ENCODE measurements at regions not wholly inside any gene's neighbourhood (a gene's known extent, or its start where the extent isn't known, plus 50 kb on each side); places are given as distances from the start of the nearest gene placed in this dataset.

DNA sequence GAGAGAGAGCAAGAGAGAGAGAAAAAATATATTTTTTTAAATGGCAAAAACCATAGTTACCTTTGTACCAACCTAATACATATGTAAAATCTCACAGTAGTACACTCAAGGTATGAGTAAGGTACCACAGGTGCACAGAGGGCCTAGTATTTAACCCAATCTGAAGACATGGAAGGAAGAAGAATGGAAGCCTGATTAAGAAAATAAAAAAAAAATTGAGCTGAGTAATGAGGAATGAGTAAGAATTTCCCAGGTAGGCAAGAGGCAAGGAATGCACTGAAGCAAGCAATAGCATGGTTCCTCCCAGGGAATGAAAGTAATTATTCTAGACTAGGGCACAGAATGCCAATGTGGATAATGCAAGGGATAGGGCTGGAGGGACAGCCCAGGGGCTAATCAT is 294.2 kb downstream of the FIGN start:
- Histone ChIP-seq H3K4me1 (ENCODE audit: insufficient read depth, low read length) (no peaks in the 10 kb centered on the region), H3K27me3 (ENCODE audit: insufficient read depth, low read length) (no peaks in the 10 kb centered on the region), H2AFZ (ENCODE audit: low read depth, low read length) (no peak overlapping the region), H3K36me3 (ENCODE audit: insufficient read depth, low read length) (no peaks in the 10 kb centered on the region), H3K4me3 (ENCODE audit: low read length) (no peak overlapping the region), H3K9me3 (ENCODE audit: low read length) (no peaks in the 10 kb centered on the region)

DNA sequence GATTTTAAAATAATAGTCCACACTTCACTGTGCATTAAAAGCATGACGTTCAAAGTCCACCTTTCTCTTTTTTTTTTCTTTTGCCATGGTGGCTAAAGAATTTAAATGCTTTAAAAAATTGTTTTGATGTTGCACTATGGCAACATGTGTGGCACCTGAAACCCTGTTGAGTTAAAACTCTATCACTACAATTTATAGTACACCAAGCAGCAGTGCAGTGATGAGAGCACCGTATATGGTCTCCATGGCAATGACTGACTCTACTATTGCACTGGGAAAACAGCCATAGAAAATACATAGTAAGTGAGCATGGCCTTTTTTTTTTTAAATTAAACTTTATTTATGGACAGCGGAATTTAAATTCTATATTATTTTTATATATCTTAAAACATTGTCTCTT is 298.8 kb downstream of the FIGN start:
- H3K9me3 ChIP-seq (ENCODE audit: low read length): no peaks in the 10 kb centered on the region
- H3K27me3 ChIP-seq (ENCODE audit: insufficient read depth, low read length): no peaks in the 10 kb centered on the region
- H3K4me1 ChIP-seq (ENCODE audit: insufficient read depth, low read length): no peaks in the 10 kb centered on the region
- no peak overlapping the region for H2AFZ ChIP-seq (ENCODE audit: low read depth, low read length)
- H3K36me3 ChIP-seq (ENCODE audit: insufficient read depth, low read length): no peaks in the 10 kb centered on the region
- H3K4me3 ChIP-seq (ENCODE audit: low read length): no peak overlapping the region

DNA sequence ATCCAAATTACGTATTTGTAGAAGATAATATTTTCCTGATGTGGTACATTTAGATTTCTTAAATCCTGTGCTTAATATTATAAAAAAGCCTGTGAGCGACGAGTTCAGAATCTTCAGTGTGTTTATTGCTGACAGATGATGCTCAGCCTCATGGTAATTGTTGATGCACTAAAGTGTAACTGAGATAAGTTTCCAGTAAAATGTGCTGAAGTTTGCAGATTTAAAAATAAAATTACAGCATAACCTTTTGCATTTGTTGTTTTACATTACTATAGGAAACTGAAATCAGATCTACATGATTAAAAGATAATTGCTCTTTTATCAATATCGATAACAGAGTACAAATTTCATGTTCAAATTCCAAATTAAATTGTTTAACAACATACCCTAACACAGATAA is 307.6 kb downstream of the FIGN start:
- no peak overlapping the region for H3K4me3 ChIP-seq (ENCODE audit: low read length)
- no peaks in the 10 kb centered on the region for H3K9me3 ChIP-seq (ENCODE audit: low read length)
- H3K27me3 ChIP-seq (ENCODE audit: insufficient read depth, low read length): no peaks in the 10 kb centered on the region
- no peaks in the 10 kb centered on the region for H3K4me1 ChIP-seq (ENCODE audit: insufficient read depth, low read length)
- H3K36me3 ChIP-seq (ENCODE audit: insufficient read depth, low read length): no peaks in the 10 kb centered on the region
- no peak overlapping the region for H2AFZ ChIP-seq (ENCODE audit: low read depth, low read length)

DNA sequence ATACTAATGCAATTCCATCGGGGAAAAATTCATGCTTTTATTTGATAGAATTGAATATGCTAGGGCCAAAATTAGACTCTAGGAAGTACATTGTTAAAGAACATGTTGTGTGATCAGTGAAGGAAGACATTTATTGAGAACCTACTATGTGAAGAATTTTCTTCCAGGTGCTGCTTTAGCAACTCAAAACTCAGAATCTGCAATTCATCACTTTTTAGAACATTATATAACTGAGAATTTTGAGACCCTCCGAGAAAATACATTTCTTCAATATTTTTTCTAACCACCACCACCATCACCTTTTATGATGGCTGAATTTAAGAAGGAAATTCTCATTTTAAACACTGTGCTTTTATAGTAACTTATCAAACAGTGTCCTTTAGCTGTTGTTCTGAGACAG is 315.2 kb downstream of the FIGN start:
- no peak overlapping the region for H2AFZ ChIP-seq (ENCODE audit: low read depth, low read length)
- no peaks in the 10 kb centered on the region for H3K4me1 ChIP-seq (ENCODE audit: insufficient read depth, low read length)
- H3K36me3 ChIP-seq (ENCODE audit: insufficient read depth, low read length): no peaks in the 10 kb centered on the region
- no peak overlapping the region for H3K4me3 ChIP-seq (ENCODE audit: low read length)
- H3K9me3 ChIP-seq (ENCODE audit: low read length): no peaks in the 10 kb centered on the region
- H3K27me3 ChIP-seq (ENCODE audit: insufficient read depth, low read length): no peaks in the 10 kb centered on the region

DNA sequence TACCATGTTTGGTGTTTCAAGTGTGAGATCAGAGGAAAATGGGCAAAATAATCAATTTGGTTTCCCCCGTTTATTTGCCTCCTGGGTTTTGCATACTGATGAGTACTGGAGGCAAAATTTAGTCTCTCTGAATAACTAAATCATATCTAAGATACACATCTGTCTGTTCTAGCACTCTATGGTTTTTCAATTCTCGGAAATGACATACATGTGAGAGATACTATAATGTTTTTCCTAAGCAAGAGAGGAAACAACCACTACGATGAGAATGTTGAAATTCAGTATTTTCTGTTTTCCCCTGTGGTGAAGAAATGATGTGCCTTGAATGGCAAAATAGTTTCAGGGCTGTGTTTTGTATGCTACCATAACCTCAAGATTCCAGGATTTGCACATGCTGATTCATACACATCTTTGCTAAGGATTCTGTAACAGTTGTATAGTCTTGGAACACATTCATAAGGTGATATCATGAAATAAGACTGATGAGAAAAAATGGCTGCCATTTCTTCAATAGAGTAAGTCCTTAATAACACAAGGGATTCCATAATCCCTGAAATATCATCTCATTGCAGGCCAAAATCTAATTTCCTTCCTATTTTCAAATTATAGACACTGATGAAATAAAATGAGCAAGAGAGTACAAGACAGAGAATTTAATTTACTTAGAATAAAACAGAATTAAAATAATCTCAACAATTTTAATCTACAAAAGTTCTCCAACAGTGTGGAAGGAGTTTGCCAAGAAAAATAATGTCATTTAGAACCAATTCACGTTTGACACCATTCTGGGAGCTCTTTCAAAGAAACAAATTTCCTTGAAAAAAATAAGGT is 316.6 kb downstream of the FIGN start:
- H3K4me1 ChIP-seq (ENCODE audit: insufficient read depth, low read length): no peaks in the 10 kb centered on the region
- no peaks in the 10 kb centered on the region for H3K36me3 ChIP-seq (ENCODE audit: insufficient read depth, low read length)
- no peak overlapping the region for H3K4me3 ChIP-seq (ENCODE audit: low read length)

DNA sequence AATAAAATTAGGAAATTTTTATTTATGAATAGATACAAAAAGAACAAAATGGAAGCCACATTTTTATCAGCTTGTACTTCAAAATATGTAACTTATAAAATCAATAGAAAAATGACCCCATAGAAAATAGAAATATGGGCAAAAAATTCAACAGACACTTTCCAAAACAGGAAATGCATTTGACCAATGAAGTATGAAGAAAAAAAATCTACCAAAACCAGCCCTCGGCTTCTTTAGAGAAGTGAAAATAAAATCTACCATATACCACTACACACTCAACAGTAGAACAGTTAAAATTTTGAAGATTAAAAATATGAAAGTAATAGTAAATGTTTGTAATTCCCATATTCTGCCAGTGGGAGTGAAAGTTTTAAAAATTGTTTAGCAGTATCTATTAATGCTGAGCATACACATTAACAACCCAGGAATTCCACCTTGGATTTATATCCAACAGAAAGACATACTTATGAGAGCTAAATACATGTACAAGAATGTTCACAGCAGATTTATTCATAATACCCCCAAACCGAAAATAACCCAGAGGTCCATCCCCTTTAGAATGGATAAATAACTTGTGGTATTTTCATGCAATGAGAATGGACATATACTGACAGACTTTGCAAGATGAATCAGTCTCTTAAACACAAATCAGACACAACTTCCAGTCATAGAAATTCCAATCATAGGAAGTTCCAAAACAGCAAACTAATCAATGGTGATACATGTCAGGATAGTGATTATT is 318.0 kb downstream of the FIGN start:
- H3K36me3 ChIP-seq (ENCODE audit: insufficient read depth, low read length): no peaks in the 10 kb centered on the region
- H2AFZ ChIP-seq (ENCODE audit: low read depth, low read length): no peak overlapping the region
- H3K9me3 ChIP-seq (ENCODE audit: low read length): no peaks in the 10 kb centered on the region
- no peaks in the 10 kb centered on the region for H3K4me1 ChIP-seq (ENCODE audit: insufficient read depth, low read length)
- H3K27me3 ChIP-seq (ENCODE audit: insufficient read depth, low read length): no peaks in the 10 kb centered on the region
- H3K4me3 ChIP-seq (ENCODE audit: low read length): no peak overlapping the region

More for the DNA sequence above, 316.6 kb downstream of the FIGN start:
- no peaks in the 10 kb centered on the region for H3K9me3 ChIP-seq (ENCODE audit: low read length)
- H2AFZ ChIP-seq (ENCODE audit: low read depth, low read length): no peak overlapping the region
- no peaks in the 10 kb centered on the region for H3K27me3 ChIP-seq (ENCODE audit: insufficient read depth, low read length)

DNA sequence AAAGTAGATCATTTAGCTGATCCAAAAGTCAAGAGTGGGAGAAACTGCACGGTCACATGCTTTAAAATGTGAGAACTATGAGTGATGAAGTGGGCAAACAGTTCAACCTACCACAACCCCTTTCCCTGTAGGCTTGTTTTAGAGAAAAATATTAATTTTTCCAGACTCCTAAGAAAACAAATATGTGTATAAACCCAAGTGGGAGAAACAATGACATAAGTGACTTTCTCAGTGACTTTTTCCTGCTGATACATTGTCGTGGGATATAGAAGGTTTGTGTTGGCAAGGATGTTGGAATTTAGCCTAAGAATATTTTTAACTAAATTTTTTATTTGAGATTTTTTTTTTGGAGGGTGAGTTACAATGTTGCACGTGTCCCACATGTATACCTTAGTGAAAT is 321.7 kb downstream of the FIGN start:
- Histone ChIP-seq H3K27me3 (ENCODE audit: insufficient read depth, low read length) (no peaks in the 10 kb centered on the region), H3K36me3 (ENCODE audit: insufficient read depth, low read length) (no peaks in the 10 kb centered on the region), H2AFZ (ENCODE audit: low read depth, low read length) (no peak overlapping the region), H3K4me3 (ENCODE audit: low read length) (no peak overlapping the region), H3K4me1 (ENCODE audit: insufficient read depth, low read length) (no peaks in the 10 kb centered on the region), H3K9me3 (ENCODE audit: low read length) (no peaks in the 10 kb centered on the region)

DNA sequence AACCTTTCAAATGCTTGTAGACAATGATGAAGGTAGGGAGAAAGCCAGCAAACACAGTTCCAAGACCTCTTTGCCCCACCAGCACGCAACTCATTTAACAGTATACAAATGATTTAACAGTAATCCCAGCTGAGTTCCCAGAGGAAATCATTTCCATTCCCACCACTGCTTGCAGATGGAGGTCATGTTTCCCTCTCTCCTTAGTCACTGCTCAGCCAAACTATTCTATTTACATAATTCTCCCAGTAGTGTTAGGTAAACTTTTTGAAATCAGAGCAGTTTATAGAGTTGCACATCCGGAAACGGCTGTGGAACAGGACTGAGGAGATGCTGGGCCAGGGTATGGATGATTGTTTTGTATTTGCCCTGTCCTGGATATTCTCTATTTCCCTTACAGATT is 328.5 kb downstream of the FIGN start:
- no peaks in the 10 kb centered on the region for H3K4me1 ChIP-seq (ENCODE audit: insufficient read depth, low read length)
- H2AFZ ChIP-seq (ENCODE audit: low read depth, low read length): no peak overlapping the region
- no peaks in the 10 kb centered on the region for H3K36me3 ChIP-seq (ENCODE audit: insufficient read depth, low read length)
- no peaks in the 10 kb centered on the region for H3K9me3 ChIP-seq (ENCODE audit: low read length)
- H3K4me3 ChIP-seq (ENCODE audit: low read length): no peak overlapping the region
- no peaks in the 10 kb centered on the region for H3K27me3 ChIP-seq (ENCODE audit: insufficient read depth, low read length)

DNA sequence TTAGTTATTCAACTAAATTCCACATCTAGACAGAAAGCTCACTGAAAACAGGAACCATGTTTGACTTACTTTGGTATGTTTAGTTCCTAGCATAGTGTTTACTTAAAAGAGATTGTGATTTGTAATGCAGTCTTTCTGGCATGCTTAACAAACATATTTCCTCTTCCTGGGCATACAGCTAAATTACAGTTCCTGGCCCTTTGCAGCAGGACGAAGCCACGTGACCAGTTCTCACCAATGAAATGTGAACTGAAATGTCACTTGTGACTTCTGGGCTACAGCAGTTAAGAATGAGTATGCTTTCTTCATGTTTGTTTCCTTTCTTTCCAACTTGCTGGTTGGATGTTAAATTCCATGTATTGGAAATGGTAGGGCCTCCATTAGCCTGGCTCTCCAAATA is 330.5 kb downstream of the FIGN start:
- Histone ChIP-seq H3K9me3 (ENCODE audit: low read length) (no peaks in the 10 kb centered on the region), H3K36me3 (ENCODE audit: insufficient read depth, low read length) (no peaks in the 10 kb centered on the region), H3K4me3 (ENCODE audit: low read length) (no peak overlapping the region), H3K4me1 (ENCODE audit: insufficient read depth, low read length) (peaks cover 5% of the 10 kb centered on the region), H3K27me3 (ENCODE audit: insufficient read depth, low read length) (no peaks in the 10 kb centered on the region), H2AFZ (ENCODE audit: low read depth, low read length) (no peak overlapping the region)

DNA sequence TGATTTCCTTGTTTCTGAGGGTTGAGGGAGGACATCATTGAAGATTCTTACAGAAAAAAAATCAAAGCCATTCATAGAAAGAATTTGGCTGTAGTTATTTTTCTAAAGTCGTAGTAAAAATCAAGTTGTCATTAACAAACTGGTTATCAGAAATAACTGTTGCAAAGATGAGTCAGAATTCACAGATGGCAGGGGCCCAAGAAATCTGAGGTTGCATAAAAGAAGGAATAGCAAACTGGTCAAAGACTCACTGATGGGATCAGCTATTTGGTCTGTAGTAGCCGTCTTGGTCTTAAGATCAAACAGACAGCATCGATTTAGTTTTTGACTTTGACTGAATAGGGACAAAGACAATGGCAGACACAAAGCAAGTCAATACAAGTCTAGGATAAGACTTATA is 334.3 kb downstream of the FIGN start:
- H3K4me3 ChIP-seq (ENCODE audit: low read length): no peak overlapping the region
- no peak overlapping the region for H2AFZ ChIP-seq (ENCODE audit: low read depth, low read length)
- H3K27me3 ChIP-seq (ENCODE audit: insufficient read depth, low read length): no peaks in the 10 kb centered on the region
- H3K36me3 ChIP-seq (ENCODE audit: insufficient read depth, low read length): no peaks in the 10 kb centered on the region
- H3K4me1 ChIP-seq (ENCODE audit: insufficient read depth, low read length): peaks cover 5% of the 10 kb centered on the region
- no peaks in the 10 kb centered on the region for H3K9me3 ChIP-seq (ENCODE audit: low read length)

DNA sequence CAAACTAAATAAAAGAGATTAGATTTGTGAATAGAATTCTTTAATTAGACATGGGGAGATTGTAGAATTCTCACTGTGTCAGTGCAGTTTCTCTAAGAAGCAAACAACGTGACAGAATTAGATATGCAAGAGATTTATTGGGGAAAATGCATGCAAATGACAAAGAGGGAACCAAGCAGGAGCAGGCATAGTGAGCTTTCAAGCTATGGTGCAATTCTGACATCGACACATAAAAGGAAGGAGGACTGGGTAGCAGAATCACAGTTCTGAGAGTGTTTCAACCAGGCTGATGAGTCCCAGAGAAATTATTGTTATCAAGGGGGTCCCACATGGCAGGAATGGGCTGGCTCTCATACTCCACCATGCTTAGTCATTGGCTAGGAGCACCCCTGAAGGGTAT is 338.4 kb downstream of the FIGN start:
- Histone ChIP-seq H3K36me3 (ENCODE audit: insufficient read depth, low read length) (no peaks in the 10 kb centered on the region), H3K4me3 (ENCODE audit: low read length) (no peak overlapping the region), H2AFZ (ENCODE audit: low read depth, low read length) (no peak overlapping the region), H3K27me3 (ENCODE audit: insufficient read depth, low read length) (no peaks in the 10 kb centered on the region), H3K4me1 (ENCODE audit: insufficient read depth, low read length) (peaks cover 5% of the 10 kb centered on the region), H3K9me3 (ENCODE audit: low read length) (no peaks in the 10 kb centered on the region)

DNA sequence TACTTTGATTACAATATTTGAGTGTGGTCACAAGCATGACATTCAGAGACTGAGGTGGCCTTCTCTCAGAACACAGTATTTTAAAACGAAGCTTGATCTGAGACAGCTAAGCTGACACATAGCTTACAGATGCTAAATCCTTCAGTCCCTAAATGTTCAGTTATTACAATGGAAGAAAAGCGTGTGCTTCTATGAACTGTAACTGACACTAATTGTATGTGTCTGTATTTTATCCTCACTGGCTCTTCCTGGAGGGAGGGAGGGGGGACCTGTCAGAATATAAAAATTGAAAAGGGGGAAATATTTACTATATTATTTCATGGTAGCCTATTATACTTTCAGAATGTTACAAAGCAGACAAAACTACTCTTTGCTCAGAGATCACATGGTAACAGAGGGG is 340.2 kb downstream of the FIGN start:
- H3K27me3 ChIP-seq (ENCODE audit: insufficient read depth, low read length): no peaks in the 10 kb centered on the region
- H3K9me3 ChIP-seq (ENCODE audit: low read length): no peaks in the 10 kb centered on the region
- H3K4me3 ChIP-seq (ENCODE audit: low read length): no peak overlapping the region
- no peaks in the 10 kb centered on the region for H3K36me3 ChIP-seq (ENCODE audit: insufficient read depth, low read length)
- no peaks in the 10 kb centered on the region for H3K4me1 ChIP-seq (ENCODE audit: insufficient read depth, low read length)
- no peak overlapping the region for H2AFZ ChIP-seq (ENCODE audit: low read depth, low read length)

DNA sequence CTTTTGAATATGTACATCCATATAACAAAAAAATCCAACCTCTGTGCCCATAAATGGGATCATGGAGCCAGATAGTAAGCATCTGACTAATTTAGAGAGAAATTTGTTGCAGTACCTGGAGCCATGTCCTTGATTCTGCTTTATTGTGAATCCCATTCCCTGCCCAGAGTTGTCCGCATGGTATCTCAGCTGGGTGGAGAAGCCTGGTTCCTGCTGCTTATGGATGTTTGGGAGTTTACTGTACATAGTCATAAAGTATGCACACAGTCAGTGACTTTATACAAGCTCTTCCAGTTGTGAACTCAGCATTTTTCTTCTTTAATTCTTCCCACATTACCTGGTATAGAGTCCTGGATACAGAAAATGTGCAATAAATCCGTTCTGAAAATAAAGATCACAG is 346.0 kb downstream of the FIGN start:
- no peak overlapping the region for H2AFZ ChIP-seq (ENCODE audit: low read depth, low read length)
- H3K4me3 ChIP-seq (ENCODE audit: low read length): no peak overlapping the region
- H3K27me3 ChIP-seq (ENCODE audit: insufficient read depth, low read length): no peaks in the 10 kb centered on the region
- no peaks in the 10 kb centered on the region for H3K36me3 ChIP-seq (ENCODE audit: insufficient read depth, low read length)
- H3K4me1 ChIP-seq (ENCODE audit: insufficient read depth, low read length): no peaks in the 10 kb centered on the region
- no peaks in the 10 kb centered on the region for H3K9me3 ChIP-seq (ENCODE audit: low read length)

All from neuron (in vitro differentiated cells).